HG02870 (cell line): ENCODE measurements at regions not wholly inside any gene's neighbourhood (a gene's known extent, or its start where the extent isn't known, plus 50 kb on each side); places are given as distances from the start of the nearest gene placed in this dataset.

Experiments
- ATAC-seq: cut with Tn5 transposase; IDR thresholded peaks from one replicate; pipeline ENCODE4 v1.9.1; 2021; ENCODE audit warnings: mild to moderate bottlenecking, moderate library complexity; ENCODE audit not compliant: unreplicated experiment

DNA sequence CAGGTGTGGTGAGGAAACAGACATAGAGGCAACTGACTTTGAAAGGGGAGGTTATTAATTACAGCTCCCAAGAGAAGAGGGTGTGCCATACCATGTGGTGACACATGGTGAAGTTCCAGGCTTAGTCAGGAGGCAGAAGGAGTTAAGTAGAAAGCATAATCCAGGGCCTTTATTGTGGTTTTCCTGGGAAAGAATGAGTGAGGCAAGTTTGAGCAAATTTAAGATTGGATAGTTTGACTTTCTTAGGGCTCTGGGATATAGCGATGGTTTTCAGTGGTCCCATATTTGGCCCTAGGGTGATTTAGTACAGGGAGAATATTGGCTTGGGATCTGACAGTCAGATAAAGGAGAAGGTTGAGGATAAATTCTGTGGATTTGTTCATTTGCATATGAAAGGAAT, 495.9 kb upstream of the FSTL5 start:
- ATAC-seq, result no peak

DNA sequence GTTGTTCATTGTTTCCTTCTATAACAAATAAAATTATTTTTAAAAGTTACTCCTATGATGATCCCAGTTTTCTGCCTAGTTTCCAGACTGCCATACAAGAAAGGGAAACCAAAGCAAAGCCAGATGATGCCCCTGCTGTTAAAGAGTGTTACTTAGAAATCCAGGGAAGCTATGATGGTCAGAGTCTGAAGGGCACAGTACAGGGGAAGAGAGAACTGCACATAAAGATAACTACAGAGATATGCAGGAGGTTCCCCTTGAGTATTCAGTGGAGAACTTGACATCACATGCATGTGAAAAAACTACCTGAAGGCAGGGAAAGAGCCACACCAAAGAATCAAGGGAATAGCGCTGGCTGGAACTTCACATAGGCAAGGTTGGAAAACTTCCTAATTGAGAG, 494.2 kb upstream of the FSTL5 start:
- ATAC-seq, result no peak

- ATAC-seq, result no peak
These were observed 486.4 kb upstream of the FSTL5 start for GRCh38 chr4:162650166-162650565.

DNA sequence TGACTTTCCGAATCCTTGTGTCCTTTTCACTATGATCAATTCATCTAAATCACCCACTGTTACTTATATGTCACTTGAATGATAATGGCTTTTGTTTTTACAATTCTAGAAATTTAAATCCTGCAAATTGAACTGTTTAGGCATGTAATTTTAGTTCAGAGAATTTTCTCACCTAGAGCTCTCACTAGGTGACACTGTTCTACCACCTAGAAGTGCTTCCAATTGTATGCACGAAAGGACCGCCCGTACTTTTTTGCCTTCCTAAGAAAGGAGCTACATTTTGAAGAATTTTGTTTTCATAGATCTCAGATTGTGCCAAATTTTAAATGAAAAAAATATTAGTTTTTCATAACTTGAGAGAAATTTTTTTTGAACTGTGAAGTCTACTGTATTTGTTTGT, 481.6 kb upstream of the FSTL5 start:
- ATAC-seq, result no peak

- ATAC-seq, result no peak
These were observed 480.5 kb upstream of the FSTL5 start for GRCh38 chr4:162644346-162644745.

- ATAC-seq, result no peak
These were observed 476.4 kb upstream of the FSTL5 start for GRCh38 chr4:162640152-162640551.

GRCh38 chr4:162634390-162634789, 470.6 kb upstream of the FSTL5 start:
- ATAC-seq, result no peak

GRCh38 chr4:162622664-162623063, 458.9 kb upstream of the FSTL5 start:
- no peak for ATAC-seq

DNA sequence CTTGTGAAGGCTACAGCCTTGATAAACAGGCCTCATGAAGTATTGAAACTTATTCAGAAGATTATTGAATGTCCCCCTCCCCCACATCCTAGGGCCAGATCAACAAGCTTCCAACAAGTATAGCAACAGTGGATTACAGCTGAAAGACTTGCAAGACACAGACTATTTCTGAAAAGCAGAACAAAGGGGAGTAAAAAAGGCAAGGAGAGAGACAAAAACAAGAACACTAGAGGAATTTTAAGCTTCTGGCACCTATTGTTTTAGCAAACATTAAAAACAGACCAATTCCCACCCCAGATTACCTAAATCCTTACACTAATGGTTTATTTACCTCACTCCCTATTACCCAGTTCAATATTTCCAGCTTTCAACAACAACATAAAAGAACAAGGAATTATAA, 446.3 kb upstream of the FSTL5 start:
- no peak for ATAC-seq

DNA sequence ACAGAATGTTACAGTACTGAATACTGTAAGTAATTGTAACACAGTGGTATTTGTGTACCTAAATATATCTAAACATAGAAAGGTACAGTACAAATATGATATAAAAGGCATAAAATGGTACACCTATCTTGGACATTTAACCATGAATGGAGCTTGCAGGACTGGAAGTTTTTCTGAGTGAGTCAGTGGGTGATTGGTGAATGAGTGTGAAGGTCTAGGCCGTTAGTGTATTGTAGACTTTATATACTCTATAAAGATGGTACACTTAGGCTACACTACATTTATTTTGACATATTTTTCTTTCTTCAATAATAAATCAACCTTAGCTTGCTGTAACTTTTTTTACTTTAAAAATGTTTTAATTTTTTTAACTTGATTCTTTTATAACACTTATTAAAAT, 422.5 kb upstream of the FSTL5 start:
- ATAC-seq, result no peak

- ATAC-seq, result no peak
These were observed 418.4 kb upstream of the FSTL5 start for GRCh38 chr4:162582180-162582579.

GRCh38 chr4:162565730-162566129, 401.9 kb upstream of the FSTL5 start:
- ATAC-seq, result no peak

GRCh38 chr4:162560073-162560472, 396.3 kb upstream of the FSTL5 start:
- ATAC-seq, result no peak

DNA sequence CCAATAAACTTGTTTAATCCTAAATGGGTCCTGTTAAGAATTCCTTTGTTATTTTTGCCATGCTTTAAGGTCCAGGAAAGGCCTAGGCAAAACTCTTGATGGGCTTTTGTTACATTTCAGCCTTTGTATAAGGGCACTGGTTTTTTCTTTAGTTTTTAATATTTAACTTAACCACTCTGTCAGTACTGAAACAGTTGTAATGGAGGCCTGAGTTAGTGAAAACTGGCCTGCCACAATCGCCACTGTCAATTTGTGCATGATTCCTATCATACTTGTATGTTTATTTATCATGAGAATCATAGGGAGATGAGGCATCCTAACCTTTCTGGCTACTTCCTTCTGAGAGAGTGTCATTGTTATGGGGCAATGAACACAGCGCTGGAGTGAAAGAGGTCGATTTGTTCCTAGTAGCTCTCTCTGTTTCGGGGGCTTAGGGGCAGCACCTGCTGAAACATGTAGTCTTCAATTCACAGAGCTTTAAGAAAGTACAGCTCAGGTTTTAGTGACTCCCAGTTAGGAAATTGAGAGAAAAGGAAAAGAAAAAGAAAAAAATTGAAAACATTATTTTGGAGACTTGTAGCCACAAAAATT, 393.8 kb upstream of the FSTL5 start:
- ATAC-seq, result no peak

- ATAC-seq, result no peak
These were observed 371.3 kb upstream of the FSTL5 start for GRCh38 chr4:162535121-162535520.

DNA sequence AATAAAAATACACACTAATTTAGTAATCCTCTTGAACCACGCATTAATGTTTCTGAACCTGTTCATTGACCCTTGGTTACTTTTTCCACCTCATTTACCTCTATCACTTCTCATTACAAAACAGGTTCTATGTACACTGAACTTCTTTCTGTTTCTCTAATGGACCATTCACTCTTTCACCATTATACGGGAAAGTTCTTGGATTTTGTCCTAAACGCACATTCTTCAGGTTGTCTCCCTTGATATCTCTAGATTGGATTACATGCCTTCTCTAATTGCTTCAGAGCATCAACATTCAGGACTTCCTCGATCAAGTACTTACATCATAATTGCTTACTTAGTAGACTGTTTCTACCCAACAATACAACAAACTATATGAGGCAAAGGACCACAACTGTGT, 359.4 kb upstream of the FSTL5 start:
- no peak for ATAC-seq

GRCh38 chr4:162522724-162523123, 358.9 kb upstream of the FSTL5 start:
- ATAC-seq, result no peak

DNA sequence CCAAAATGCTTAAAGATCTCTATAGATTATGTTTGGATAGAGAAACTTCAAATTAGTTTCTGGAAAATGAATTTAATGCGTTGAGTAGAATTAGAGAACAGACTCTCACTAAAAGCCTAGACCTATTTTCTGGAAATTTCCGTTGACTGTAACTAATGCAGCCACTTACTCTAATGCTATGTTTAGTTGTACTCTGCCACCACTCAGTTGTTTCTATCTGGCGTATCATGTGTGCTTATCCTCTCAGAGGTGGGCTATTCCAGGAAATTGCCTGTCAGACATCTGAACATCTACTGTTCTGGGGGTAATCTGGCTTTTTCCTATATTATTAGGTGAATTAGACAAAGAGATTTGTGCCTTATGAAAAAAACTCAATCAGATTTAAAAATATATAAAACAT, 347.1 kb upstream of the FSTL5 start:
- ATAC-seq, result no peak

DNA sequence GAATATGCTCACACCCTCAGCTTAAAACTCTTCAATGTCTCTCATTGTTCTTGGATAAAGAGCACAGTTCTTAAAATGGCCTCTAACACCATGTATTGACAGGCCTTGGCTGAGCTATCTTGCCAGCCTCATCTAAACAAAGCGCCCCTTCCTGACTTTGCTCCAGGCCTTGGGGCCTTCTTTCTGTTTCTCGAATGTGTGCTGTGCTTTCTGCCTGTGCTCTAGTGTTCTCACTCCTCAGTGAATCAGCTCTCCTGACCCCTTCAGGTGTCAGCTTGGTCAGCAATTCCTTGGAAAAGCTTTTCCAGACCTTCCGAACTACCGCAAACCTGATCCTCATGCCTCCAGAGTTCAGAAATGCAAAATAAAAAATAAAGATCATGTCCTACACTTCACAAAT, 346.3 kb upstream of the FSTL5 start:
- no peak for ATAC-seq

- ATAC-seq, result no peak
These were observed 345.5 kb upstream of the FSTL5 start for GRCh38 chr4:162509333-162509732.

GRCh38 chr4:162506253-162506652, 342.5 kb upstream of the FSTL5 start:
- ATAC-seq, result no peak

GRCh38 chr4:162503868-162504267, 340.1 kb upstream of the FSTL5 start:
- no peak for ATAC-seq

DNA sequence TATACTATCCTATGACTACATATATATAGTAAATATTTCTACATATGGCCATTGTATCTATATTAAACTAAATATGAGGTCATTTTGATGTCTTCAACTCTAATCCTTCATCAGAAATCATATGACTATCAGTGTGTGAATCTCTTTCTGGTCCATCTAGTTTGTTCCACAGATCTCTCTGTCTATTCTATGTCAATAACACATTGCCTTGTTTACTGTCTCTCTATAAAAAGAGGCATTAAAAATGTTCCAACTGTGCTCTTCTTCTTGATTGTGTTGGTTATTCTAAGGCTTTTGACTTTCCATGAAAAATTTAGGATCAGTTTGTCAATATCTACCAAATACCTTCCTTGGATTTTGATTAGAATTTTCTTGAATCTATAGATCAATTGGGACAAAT, 338.3 kb upstream of the FSTL5 start:
- no peak for ATAC-seq

- no peak for ATAC-seq
These were observed 335.7 kb upstream of the FSTL5 start for GRCh38 chr4:162499478-162499877.
